GM19238 (cell line): ENCODE measurements at regions not wholly inside any gene's neighbourhood (a gene's known extent, or its start where the extent isn't known, plus 50 kb on each side); places are given as distances from the start of the nearest gene placed in this dataset.

ENCODE experiments used
- DNase-seq: peaks from one replicate; pipeline ENCODE4 v3.0.0; 2011; ENCODE audit warnings: low spot score; ENCODE audit not compliant: insufficient read length

- no peak for DNase-seq
Measured at GRCh38 chr7:25359471-25360059, 131.3 kb upstream of the NPVF start.

- DNase-seq, result no peak
Measured at GRCh38 chr7:25360451-25360850, 132.2 kb upstream of the NPVF start.

- DNase-seq, result no peak
Measured at GRCh38 chr7:25361387-25361786, 133.1 kb upstream of the NPVF start.

- no peak for DNase-seq
Measured at GRCh38 chr7:25361863-25362262, 133.6 kb upstream of the NPVF start.

GRCh38 chr7:25368599-25369201 lies 140.4 kb upstream of the NPVF start:
- no peak for DNase-seq

- no peak for DNase-seq
Measured at GRCh38 chr7:25369786-25370185, 141.5 kb upstream of the NPVF start.

GRCh38 chr7:25371972-25372371 lies 143.7 kb upstream of the NPVF start:
- DNase-seq, result no peak

- DNase-seq, result no peak
Measured at GRCh38 chr7:25375805-25376600, 147.7 kb upstream of the NPVF start.

- no peak for DNase-seq
Measured at GRCh38 chr7:25379351-25380300, 151.3 kb upstream of the NPVF start.

- DNase-seq, result no peak
Measured at GRCh38 chr7:25381818-25382589, 153.7 kb upstream of the NPVF start.

GRCh38 chr7:25382869-25383268 lies 154.6 kb upstream of the NPVF start:
- no peak for DNase-seq

GRCh38 chr7:25383402-25383801 lies 155.1 kb upstream of the NPVF start:
- no peak for DNase-seq

- no peak for DNase-seq
Measured at GRCh38 chr7:25384788-25385505, 156.7 kb upstream of the NPVF start.

- DNase-seq, result no peak
Measured at GRCh38 chr7:25385506-25386136, 157.3 kb upstream of the NPVF start.

- DNase-seq, result no peak
Measured at GRCh38 chr7:25386311-25386744, 158.0 kb upstream of the NPVF start.

GRCh38 chr7:25388681-25389080 lies 160.4 kb upstream of the NPVF start:
- DNase-seq, result no peak

- DNase-seq, result no peak
Measured at GRCh38 chr7:25389489-25390106, 161.3 kb upstream of the NPVF start.

GRCh38 chr7:25391295-25391861 lies 163.1 kb upstream of the NPVF start:
- no peak for DNase-seq
